SK-N-SH treated with all-trans-retinoic acid at 6 μM for 48 hours (cell line): ENCODE measurements at regions not wholly inside any gene's neighbourhood (a gene's known extent, or its start where the extent isn't known, plus 50 kb on each side); places are given as distances from the start of the nearest gene placed in this dataset.

Experiments
- ARNTL ChIP-seq: fragments of 450-650 bp; formaldehyde crosslinking; IDR thresholded peaks from 2 replicates; pipeline ENCODE4 v1.5.0; 2020; ENCODE audit warnings: low read depth, mild to moderate bottlenecking, moderate library complexity, borderline replicate concordance
- BACH2 ChIP-seq: fragments of 250-450 bp; sonication (Bioruptor Pico); IDR thresholded peaks from 2 replicates; pipeline ENCODE4 v1.9.0; 2021; ENCODE audit warnings: mild to moderate bottlenecking, borderline replicate concordance
- ESRRG ChIP-seq: fragments of 250-450 bp; sonication (Bioruptor Pico); IDR thresholded peaks from 2 replicates; pipeline ENCODE4 v1.6.1; 2021; ENCODE audit warnings: mild to moderate bottlenecking
- TOX ChIP-seq: fragments of 250-450 bp; sonication (Bioruptor Pico); IDR thresholded peaks from 2 replicates; pipeline ENCODE4 v1.8.0; 2021; ENCODE audit warnings: mild to moderate bottlenecking, moderate library complexity, borderline replicate concordance
- ZFP3 ChIP-seq: fragments of 250-450 bp; sonication (Bioruptor Pico); IDR thresholded peaks from 2 replicates; pipeline ENCODE4 v1.5.0; 2020; ENCODE audit warnings: mild to moderate bottlenecking, moderate library complexity
- ZFP30 ChIP-seq: fragments of 450-650 bp; formaldehyde crosslinking; IDR thresholded peaks from 2 replicates; pipeline ENCODE4 v1.5.0; 2022; ENCODE audit warnings: mild to moderate bottlenecking, moderate library complexity
- ZNF70 ChIP-seq: fragments of 450-650 bp; formaldehyde crosslinking; IDR thresholded peaks from 2 replicates; pipeline ENCODE4 v1.5.0; 2020; ENCODE audit warnings: mild to moderate bottlenecking, moderate library complexity
- ZNF8 ChIP-seq: fragments of 450-650 bp; formaldehyde crosslinking; IDR thresholded peaks from 2 replicates; pipeline ENCODE4 v1.5.0; 2020; ENCODE audit warnings: mild to moderate bottlenecking, moderate library complexity
- TF ChIP-seq, protein P1 (sequence below): fragments of 250-450 bp; sonication (Bioruptor Pico); IDR thresholded peaks from 2 replicates; pipeline ENCODE4 v1.5.0; 2020; ENCODE audit warnings: mild to moderate bottlenecking, moderate library complexity
- TF ChIP-seq, protein P2 (sequence below): fragments of 250-450 bp; sonication (Bioruptor Pico); IDR thresholded peaks from 2 replicates; pipeline ENCODE4 v1.5.1; 2020; ENCODE audit warnings: low read depth, mild to moderate bottlenecking, moderate library complexity
- TF ChIP-seq, protein P3 (sequence below): fragments of 250-450 bp; sonication (Bioruptor Pico); IDR thresholded peaks from 2 replicates; pipeline ENCODE4 v1.8.0; 2020; ENCODE audit warnings: mild to moderate bottlenecking, moderate library complexity, borderline replicate concordance

DNA sequence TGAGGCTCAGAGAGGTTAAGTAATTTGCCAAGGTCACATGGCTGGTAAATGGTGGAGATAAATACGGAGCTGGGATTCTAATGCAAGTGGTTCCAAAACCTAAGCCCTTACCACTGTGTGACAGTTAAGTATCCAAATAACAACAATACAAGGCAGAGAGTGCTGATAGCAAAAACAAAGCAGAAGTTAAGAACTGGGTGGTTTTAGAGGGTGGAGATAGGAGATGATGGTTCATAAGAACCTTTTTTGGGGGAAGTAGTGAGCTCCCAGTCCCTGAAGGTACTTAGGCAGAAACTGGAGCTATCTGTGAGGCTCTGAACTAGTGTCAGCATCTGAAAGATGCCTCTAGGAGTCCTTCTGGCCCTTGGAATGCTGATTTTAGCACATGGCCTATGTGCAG is 56.2 kb upstream of the UBE2L5 start:
- TF ChIP-seq TOX (CRISPR knock-in tag): no peak
- no peak for TF ChIP-seq ZFP30 (CRISPR knock-in tag)
- TF ChIP-seq, protein P1, sequence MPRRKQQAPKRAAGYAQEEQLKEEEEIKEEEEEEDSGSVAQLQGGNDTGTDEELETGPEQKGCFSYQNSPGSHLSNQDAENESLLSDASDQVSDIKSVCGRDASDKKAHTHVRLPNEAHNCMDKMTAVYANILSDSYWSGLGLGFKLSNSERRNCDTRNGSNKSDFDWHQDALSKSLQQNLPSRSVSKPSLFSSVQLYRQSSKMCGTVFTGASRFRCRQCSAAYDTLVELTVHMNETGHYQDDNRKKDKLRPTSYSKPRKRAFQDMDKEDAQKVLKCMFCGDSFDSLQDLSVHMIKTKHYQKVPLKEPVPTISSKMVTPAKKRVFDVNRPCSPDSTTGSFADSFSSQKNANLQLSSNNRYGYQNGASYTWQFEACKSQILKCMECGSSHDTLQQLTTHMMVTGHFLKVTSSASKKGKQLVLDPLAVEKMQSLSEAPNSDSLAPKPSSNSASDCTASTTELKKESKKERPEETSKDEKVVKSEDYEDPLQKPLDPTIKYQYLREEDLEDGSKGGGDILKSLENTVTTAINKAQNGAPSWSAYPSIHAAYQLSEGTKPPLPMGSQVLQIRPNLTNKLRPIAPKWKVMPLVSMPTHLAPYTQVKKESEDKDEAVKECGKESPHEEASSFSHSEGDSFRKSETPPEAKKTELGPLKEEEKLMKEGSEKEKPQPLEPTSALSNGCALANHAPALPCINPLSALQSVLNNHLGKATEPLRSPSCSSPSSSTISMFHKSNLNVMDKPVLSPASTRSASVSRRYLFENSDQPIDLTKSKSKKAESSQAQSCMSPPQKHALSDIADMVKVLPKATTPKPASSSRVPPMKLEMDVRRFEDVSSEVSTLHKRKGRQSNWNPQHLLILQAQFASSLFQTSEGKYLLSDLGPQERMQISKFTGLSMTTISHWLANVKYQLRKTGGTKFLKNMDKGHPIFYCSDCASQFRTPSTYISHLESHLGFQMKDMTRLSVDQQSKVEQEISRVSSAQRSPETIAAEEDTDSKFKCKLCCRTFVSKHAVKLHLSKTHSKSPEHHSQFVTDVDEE (CRISPR knock-in tag): no peak
- no peak for TF ChIP-seq ZNF70 (CRISPR knock-in tag)
- TF ChIP-seq ESRRG (CRISPR knock-in tag): no peak
- TF ChIP-seq ZFP3 (CRISPR knock-in tag): no peak
- TF ChIP-seq, protein P2, sequence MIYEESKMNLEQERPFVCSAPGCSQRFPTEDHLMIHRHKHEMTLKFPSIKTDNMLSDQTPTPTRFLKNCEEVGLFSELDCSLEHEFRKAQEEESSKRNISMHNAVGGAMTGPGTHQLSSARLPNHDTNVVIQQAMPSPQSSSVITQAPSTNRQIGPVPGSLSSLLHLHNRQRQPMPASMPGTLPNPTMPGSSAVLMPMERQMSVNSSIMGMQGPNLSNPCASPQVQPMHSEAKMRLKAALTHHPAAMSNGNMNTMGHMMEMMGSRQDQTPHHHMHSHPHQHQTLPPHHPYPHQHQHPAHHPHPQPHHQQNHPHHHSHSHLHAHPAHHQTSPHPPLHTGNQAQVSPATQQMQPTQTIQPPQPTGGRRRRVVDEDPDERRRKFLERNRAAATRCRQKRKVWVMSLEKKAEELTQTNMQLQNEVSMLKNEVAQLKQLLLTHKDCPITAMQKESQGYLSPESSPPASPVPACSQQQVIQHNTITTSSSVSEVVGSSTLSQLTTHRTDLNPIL (CRISPR knock-in tag): no peak
- TF ChIP-seq, protein P3, sequence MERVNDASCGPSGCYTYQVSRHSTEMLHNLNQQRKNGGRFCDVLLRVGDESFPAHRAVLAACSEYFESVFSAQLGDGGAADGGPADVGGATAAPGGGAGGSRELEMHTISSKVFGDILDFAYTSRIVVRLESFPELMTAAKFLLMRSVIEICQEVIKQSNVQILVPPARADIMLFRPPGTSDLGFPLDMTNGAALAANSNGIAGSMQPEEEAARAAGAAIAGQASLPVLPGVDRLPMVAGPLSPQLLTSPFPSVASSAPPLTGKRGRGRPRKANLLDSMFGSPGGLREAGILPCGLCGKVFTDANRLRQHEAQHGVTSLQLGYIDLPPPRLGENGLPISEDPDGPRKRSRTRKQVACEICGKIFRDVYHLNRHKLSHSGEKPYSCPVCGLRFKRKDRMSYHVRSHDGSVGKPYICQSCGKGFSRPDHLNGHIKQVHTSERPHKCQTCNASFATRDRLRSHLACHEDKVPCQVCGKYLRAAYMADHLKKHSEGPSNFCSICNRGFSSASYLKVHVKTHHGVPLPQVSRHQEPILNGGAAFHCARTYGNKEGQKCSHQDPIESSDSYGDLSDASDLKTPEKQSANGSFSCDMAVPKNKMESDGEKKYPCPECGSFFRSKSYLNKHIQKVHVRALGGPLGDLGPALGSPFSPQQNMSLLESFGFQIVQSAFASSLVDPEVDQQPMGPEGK: no peak
- TF ChIP-seq BACH2 (CRISPR knock-in tag): no peak
- TF ChIP-seq ZNF8 (CRISPR knock-in tag): no peak
- TF ChIP-seq ARNTL (CRISPR knock-in tag): no peak
